ENCODE measurements at regions not wholly inside any gene's neighbourhood (a gene's known extent, or its start where the extent isn't known, plus 50 kb on each side); places are given as distances from the start of the nearest gene placed in this dataset.

DNA sequence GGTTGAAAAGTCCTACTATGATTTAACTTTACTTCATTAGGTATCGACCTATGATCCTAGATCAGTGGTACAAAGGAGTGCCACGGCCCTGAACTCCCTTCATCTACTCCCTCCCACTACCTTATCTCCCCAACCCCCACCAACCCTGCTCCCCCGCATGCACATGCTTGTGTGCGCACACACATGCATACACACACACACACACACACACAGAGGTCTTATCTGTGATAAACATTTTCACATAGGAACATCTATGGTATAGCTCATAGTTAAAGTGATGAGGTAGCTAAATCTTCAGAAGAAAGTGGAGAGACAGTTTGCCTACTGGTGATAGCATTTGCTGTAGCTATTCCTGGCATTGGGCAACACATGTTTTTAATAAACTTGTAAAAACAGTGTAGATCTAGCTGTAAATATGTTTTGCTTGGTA, 471.3 kb downstream of the ZEB2 start:
- TF ChIP-seq, protein P1, sequence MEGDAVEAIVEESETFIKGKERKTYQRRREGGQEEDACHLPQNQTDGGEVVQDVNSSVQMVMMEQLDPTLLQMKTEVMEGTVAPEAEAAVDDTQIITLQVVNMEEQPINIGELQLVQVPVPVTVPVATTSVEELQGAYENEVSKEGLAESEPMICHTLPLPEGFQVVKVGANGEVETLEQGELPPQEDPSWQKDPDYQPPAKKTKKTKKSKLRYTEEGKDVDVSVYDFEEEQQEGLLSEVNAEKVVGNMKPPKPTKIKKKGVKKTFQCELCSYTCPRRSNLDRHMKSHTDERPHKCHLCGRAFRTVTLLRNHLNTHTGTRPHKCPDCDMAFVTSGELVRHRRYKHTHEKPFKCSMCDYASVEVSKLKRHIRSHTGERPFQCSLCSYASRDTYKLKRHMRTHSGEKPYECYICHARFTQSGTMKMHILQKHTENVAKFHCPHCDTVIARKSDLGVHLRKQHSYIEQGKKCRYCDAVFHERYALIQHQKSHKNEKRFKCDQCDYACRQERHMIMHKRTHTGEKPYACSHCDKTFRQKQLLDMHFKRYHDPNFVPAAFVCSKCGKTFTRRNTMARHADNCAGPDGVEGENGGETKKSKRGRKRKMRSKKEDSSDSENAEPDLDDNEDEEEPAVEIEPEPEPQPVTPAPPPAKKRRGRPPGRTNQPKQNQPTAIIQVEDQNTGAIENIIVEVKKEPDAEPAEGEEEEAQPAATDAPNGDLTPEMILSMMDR (conservative IDR thresholded peaks at IDR 0.05), result no peak
- no peak for TF ChIP-seq ZFX (IDR thresholded peaks at IDR 0.05)

Data from C4-2B (cell line).